GM10248 (cell line): ENCODE measurements at regions not wholly inside any gene's neighbourhood (a gene's known extent, or its start where the extent isn't known, plus 50 kb on each side); places are given as distances from the start of the nearest gene placed in this dataset.

ENCODE experiments used
- CTCF ChIA-PET: fragments of 300-600 bp; sonication (Branson Sonifier 250); formaldehyde crosslinking; extraction: SDS; loops from one replicate; lab custom pipeline; 2021; ENCODE audit warnings: antibody characterized with exemption; lab: Yijun Ruan, JAX
- POLR2A ChIA-PET: fragments of 350-650 bp; sonication (Branson Sonifier 250); formaldehyde crosslinking; extraction: SDS; loops from one replicate; lab custom pipeline; 2020; ENCODE audit warnings: antibody characterized with exemption; lab: Yijun Ruan, JAX
- DNase-seq: peaks from one replicate; pipeline ENCODE4 v3.0.0; 2012; ENCODE audit errors: extremely low spot score
- TF ChIP-seq, protein P1 (sequence below): IDR thresholded peaks from 2 replicates; pipeline ENCODE4 v1.5.1; 2012; ENCODE audit warnings: mild to moderate bottlenecking, low read depth; ENCODE audit errors: extremely low read depth, missing control alignments, control extremely low read depth

- TF ChIP-seq, protein P1, sequence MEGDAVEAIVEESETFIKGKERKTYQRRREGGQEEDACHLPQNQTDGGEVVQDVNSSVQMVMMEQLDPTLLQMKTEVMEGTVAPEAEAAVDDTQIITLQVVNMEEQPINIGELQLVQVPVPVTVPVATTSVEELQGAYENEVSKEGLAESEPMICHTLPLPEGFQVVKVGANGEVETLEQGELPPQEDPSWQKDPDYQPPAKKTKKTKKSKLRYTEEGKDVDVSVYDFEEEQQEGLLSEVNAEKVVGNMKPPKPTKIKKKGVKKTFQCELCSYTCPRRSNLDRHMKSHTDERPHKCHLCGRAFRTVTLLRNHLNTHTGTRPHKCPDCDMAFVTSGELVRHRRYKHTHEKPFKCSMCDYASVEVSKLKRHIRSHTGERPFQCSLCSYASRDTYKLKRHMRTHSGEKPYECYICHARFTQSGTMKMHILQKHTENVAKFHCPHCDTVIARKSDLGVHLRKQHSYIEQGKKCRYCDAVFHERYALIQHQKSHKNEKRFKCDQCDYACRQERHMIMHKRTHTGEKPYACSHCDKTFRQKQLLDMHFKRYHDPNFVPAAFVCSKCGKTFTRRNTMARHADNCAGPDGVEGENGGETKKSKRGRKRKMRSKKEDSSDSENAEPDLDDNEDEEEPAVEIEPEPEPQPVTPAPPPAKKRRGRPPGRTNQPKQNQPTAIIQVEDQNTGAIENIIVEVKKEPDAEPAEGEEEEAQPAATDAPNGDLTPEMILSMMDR = no peak
- ChIA-PET CTCF (no interaction called here), POLR2A (no interaction called here)
- DNase-seq = no peak
Measured at GRCh38 chr1:221011145-221011544, 131.9 kb downstream of the HLX start.

GRCh38 chr1:221012120-221012519 lies 132.9 kb downstream of the HLX start:
- ChIA-PET POLR2A (no interaction called here), CTCF (interaction anchor here (0.7 kb wide), 1 partner anchor 14 kb away, joined by 3 read pairs; no protein-coding TSS in a partner anchor)
- no peak for DNase-seq
- TF ChIP-seq, protein P1 = no peak

DNA sequence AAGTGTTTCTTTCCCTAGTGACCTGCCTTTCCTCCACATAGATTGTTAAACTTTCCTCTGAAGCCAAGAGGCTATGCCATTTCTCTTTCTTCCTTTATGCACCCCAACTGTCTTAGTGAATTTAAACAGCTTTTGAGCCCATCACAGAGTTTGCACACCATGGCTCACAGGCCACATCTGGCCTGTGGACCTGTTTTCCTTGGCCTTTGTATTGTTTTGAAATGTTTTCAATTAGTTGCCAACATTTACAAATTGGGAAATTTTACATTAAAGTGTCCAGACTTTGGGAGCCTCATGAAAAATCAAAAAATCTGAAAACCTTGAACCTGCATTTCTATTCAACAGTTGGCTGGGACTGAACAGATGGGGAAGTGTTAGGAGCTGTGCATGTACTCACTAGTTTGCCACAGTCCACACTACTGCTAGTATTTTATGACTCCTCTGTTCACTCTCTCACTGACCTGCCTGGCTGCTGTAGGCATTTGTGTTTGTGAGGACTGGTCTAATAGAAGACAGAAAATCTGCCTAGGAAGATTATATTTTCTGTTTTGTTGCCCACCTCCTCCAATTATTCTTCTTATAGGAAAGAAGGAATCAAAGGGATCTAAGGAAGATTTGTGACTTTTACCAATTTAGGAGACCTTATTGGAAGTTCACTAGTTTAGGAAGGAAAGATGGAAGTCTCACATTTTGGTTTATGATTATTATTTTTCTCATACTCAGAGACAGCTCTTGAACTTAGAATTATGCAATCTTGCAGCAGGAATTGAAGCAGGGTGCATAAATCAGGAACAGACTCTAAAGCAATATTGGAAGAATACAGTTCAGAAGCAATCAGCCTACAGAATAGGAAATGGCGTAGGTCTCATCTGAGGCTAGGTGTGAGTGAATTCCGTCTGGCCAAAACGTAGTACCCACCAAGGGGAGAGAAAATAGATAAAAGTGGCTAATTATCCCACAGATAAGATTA lies 134.7 kb downstream of the HLX start:
- TF ChIP-seq, protein P1 = no peak
- POLR2A ChIA-PET = no interaction called here
- CTCF ChIA-PET = no interaction called here
- no peak for DNase-seq

- no peak for DNase-seq
- ChIA-PET POLR2A (no interaction called here), CTCF (no interaction called here)
- TF ChIP-seq, protein P1 = no peak
Measured at GRCh38 chr1:221015159-221015790, 136.0 kb downstream of the HLX start.

DNA sequence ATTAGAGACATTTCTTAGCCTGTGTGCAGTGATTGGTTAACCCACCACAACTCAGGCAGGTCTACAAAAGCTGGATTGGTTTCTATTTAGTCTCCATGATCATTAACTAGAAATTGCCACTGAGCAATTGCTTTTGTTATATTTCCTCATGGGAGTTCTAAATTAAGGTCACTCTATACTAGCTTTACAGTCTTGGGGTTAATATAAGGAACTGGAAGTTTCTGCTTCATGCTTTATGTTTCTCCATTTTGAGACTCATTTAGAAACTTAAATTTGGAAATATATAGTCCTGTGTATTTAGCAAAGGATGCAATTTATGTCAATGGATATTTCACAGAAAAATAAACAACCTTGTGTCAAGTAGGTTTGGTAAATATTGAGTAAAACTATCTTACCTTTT lies 137.5 kb downstream of the HLX start:
- TF ChIP-seq, protein P1 = no peak
- DNase-seq = no peak
- CTCF ChIA-PET = interaction anchor here (0.7 to 1.4 kb wide), 2 partner anchors 9 to 17 kb away, joined by 3 read pairs; no protein-coding TSS in a partner anchor
- POLR2A ChIA-PET = no interaction called here

DNA sequence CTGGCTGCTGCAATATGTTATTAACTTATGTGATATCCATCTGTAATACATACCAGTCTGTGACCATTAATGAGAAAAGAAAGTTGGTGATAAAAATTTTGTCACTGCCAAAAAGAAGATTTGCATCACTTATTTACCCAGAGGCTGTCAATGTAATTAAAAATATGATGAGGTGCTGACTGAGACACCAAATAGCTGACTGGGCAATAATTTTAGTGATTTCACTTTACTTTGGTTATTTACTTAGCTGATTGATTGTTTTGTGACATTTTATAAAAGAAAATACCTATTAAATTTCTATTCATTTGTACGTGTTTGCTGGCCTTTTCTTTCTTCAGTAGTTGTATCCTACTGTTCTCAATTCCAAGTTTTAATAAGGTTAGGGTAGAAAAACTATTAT lies 139.2 kb downstream of the HLX start:
- no peak for DNase-seq
- ChIA-PET CTCF (interaction anchor here (1.4 kb wide), 1 partner anchor 14 kb away, joined by 4 read pairs; no protein-coding TSS in a partner anchor), POLR2A (no interaction called here)
- TF ChIP-seq, protein P1 = no peak
